ENCODE measurements at regions not wholly inside any gene's neighbourhood (a gene's known extent, or its start where the extent isn't known, plus 50 kb on each side); places are given as distances from the start of the nearest gene placed in this dataset.

- H3K27me3 ChIP-seq (replicated peaks in 1 of 4; ENCODE audit: control extremely low read depth in 1 of 4, control insufficient read depth in 3 of 4, insufficient read depth in 4 of 4, low read length in 3 of 4), result no peaks in the 10 kb centered on the region
- Mint-ChIP-seq H3K27ac (no peak overlapping the region), H3K27me3 (peaks cover 17% of the 10 kb centered on the region), H3K9me3 (ENCODE audit: insufficient read depth) (no peaks in the 10 kb centered on the region), H3K4me1 (no peaks in the 10 kb centered on the region), H3K4me3 (no peak overlapping the region)
- no peak overlapping the region for H3K27ac ChIP-seq (ENCODE audit: low read length in 2 of 2)
- no peaks in the 10 kb centered on the region for H3K36me3 ChIP-seq (replicated peaks in 1 of 2; ENCODE audit: control extremely low read depth in 1 of 2, control insufficient read depth in 1 of 2, extremely low read depth in 1 of 2, insufficient read depth in 2 of 2, low read length in 1 of 2)
- H3K9me3 ChIP-seq (ENCODE audit: control extremely low read depth in 1 of 3, control insufficient read depth in 2 of 3, insufficient read depth in 1 of 3, low read length in 2 of 3), result no peaks in the 10 kb centered on the region
- no peaks in the 10 kb centered on the region for H3K79me2 ChIP-seq (ENCODE audit: control insufficient read depth, insufficient read depth, low read length)
- H2AFZ ChIP-seq (ENCODE audit: insufficient read depth, low read depth, low read length, poor library complexity, severe bottlenecking), result no peak overlapping the region
- 69% methylated on average over 2 of the region's 2 CpGs for WGBS (ENCODE audit: insufficient coverage)
- H3K4me2 ChIP-seq (replicated peaks; ENCODE audit: low read depth, low read length, poor library complexity, severe bottlenecking), result no peak overlapping the region
- no peaks in the 10 kb centered on the region for H4K20me1 ChIP-seq (ENCODE audit: control insufficient read depth, insufficient read depth, low read length, poor library complexity, severe bottlenecking)
- ChIA-PET POLR2A (no interaction called here), CTCF (no interaction called here)
- TF ChIP-seq CTCF (IDR thresholded peaks at IDR 0.05) (no peak), EZH2 (IDR thresholded peaks at IDR 0.05; ENCODE audit: borderline replicate concordance, insufficient read depth, low read depth, low read length, poor library complexity, severe bottlenecking) (no peak)
- ATAC-seq (ENCODE audit: low read depth) (no peak), DNase-seq (no peak)
- no peak overlapping the region for H3K9ac ChIP-seq (ENCODE audit: low read length)
- no peak overlapping the region for H3K4me3 ChIP-seq (ENCODE audit: control extremely low read depth in 1 of 5, extremely low read depth in 1 of 5, insufficient read depth in 1 of 5, low read depth in 2 of 5, low read length in 4 of 5)
- H3K4me1 ChIP-seq (ENCODE audit: control insufficient read depth in 2 of 2, insufficient read depth in 2 of 2, low read length in 2 of 2), result no peaks in the 10 kb centered on the region
- intact Hi-C loops (cut with micrococcal nuclease), result no loop called here
Measured at GRCh38 chr5:169499990-169500505, 83.5 kb upstream of the SPDL1 start.

GRCh38 chr5:169496878-169497277 lies 86.7 kb upstream of the SPDL1 start:
- no peak overlapping the region for H3K27ac ChIP-seq (ENCODE audit: low read length in 2 of 2)
- H4K20me1 ChIP-seq (ENCODE audit: control insufficient read depth, insufficient read depth, low read length, poor library complexity, severe bottlenecking), result no peaks in the 10 kb centered on the region
- intact Hi-C loops (cut with micrococcal nuclease), result no loop called here
- WGBS (ENCODE audit: insufficient coverage), result 100% methylated on average over 1 of the region's 1 CpG
- no peak for TF ChIP-seq CTCF (IDR thresholded peaks at IDR 0.05)
- TF ChIP-seq EZH2 (IDR thresholded peaks at IDR 0.05; ENCODE audit: borderline replicate concordance, insufficient read depth, low read depth, low read length, poor library complexity, severe bottlenecking), result no peak
- no peaks in the 10 kb centered on the region for H3K36me3 ChIP-seq (replicated peaks in 1 of 2; ENCODE audit: control extremely low read depth in 1 of 2, control insufficient read depth in 1 of 2, extremely low read depth in 1 of 2, insufficient read depth in 2 of 2, low read length in 1 of 2)
- CTCF ChIA-PET, result no interaction called here
- no peak overlapping the region for H2AFZ ChIP-seq (ENCODE audit: insufficient read depth, low read depth, low read length, poor library complexity, severe bottlenecking)
- no peaks in the 10 kb centered on the region for H3K4me1 ChIP-seq (ENCODE audit: control insufficient read depth in 2 of 2, insufficient read depth in 2 of 2, low read length in 2 of 2)
- DNase-seq (no peak), ATAC-seq (ENCODE audit: low read depth) (no peak)
- Mint-ChIP-seq H3K9me3 (ENCODE audit: insufficient read depth) (peaks cover 3% of the 10 kb centered on the region), H3K27ac (no peak overlapping the region), H3K4me3 (no peak overlapping the region), H3K4me1 (no peaks in the 10 kb centered on the region), H3K27me3 (peaks cover 7% of the 10 kb centered on the region)
- no peak overlapping the region for H3K4me3 ChIP-seq (ENCODE audit: control extremely low read depth in 1 of 5, extremely low read depth in 1 of 5, insufficient read depth in 1 of 5, low read depth in 2 of 5, low read length in 4 of 5)
- no peak overlapping the region for H3K4me2 ChIP-seq (replicated peaks; ENCODE audit: low read depth, low read length, poor library complexity, severe bottlenecking)
- no peaks in the 10 kb centered on the region for H3K9me3 ChIP-seq (ENCODE audit: control extremely low read depth in 1 of 3, control insufficient read depth in 2 of 3, insufficient read depth in 1 of 3, low read length in 2 of 3)
- H3K9ac ChIP-seq (ENCODE audit: low read length), result no peak overlapping the region
- H3K27me3 ChIP-seq (replicated peaks in 1 of 4; ENCODE audit: control extremely low read depth in 1 of 4, control insufficient read depth in 3 of 4, insufficient read depth in 4 of 4, low read length in 3 of 4), result no peaks in the 10 kb centered on the region
- no peaks in the 10 kb centered on the region for H3K79me2 ChIP-seq (ENCODE audit: control insufficient read depth, insufficient read depth, low read length)
- POLR2A ChIA-PET, result no interaction called here

All from B cell (primary cell).